ENCODE measurements at regions not wholly inside any gene's neighbourhood (a gene's known extent, or its start where the extent isn't known, plus 50 kb on each side); places are given as distances from the start of the nearest gene placed in this dataset.
A peak's percentile ranks its signal among the peaks of the same experiment; 100 is the strongest.

- DNase-seq (ENCODE audit: low spot score) = no peak
Observed at GRCh38 chr3:99586701-99587100, 51.7 kb upstream of the COL8A1 start.

GRCh38 chr3:99579965-99580364, 58.4 kb upstream of the COL8A1 start:
- TF ChIP-seq CTCF (IDR thresholded peaks at IDR 0.05; ENCODE audit: poor library complexity, severe bottlenecking) = no peak
- Histone ChIP-seq H3K27ac (ENCODE audit: poor library complexity, severe bottlenecking) (no peak overlapping the region), H3K36me3 (ENCODE audit: low read depth) (no peaks in the 10 kb centered on the region), H3K9me3 (ENCODE audit: severe bottlenecking) (no peaks in the 10 kb centered on the region), H3K4me3 (ENCODE audit: severe bottlenecking) (no peak overlapping the region), H3K27me3 (ENCODE audit: insufficient read depth, poor library complexity, severe bottlenecking) (no peaks in the 10 kb centered on the region), H3K4me1 (ENCODE audit: insufficient read depth, poor library complexity, severe bottlenecking) (peaks cover 6% of the 10 kb centered on the region)
- ATAC-seq (ENCODE audit: low read depth) = no peak
- DNase-seq (ENCODE audit: low spot score) = no peak

More at GRCh38 chr3:99586701-99587100, 51.7 kb upstream of the COL8A1 start:
- no peak overlapping the region for H3K4me3 ChIP-seq (ENCODE audit: severe bottlenecking)
- TF ChIP-seq CTCF (IDR thresholded peaks at IDR 0.05; ENCODE audit: poor library complexity, severe bottlenecking) = no peak
- H3K9me3 ChIP-seq (ENCODE audit: severe bottlenecking) = no peaks in the 10 kb centered on the region
- H3K27me3 ChIP-seq (ENCODE audit: insufficient read depth, poor library complexity, severe bottlenecking) = no peaks in the 10 kb centered on the region
- no peak for ATAC-seq (ENCODE audit: low read depth)
- H3K27ac ChIP-seq (ENCODE audit: poor library complexity, severe bottlenecking) = no peak overlapping the region
- H3K4me1 ChIP-seq (ENCODE audit: insufficient read depth, poor library complexity, severe bottlenecking) = no peaks in the 10 kb centered on the region
- no peaks in the 10 kb centered on the region for H3K36me3 ChIP-seq (ENCODE audit: low read depth)

- H3K27ac ChIP-seq (ENCODE audit: poor library complexity, severe bottlenecking) = peak overlapping the region; percentile 23
- H3K27me3 ChIP-seq (ENCODE audit: insufficient read depth, poor library complexity, severe bottlenecking) = no peaks in the 10 kb centered on the region
- H3K4me1 ChIP-seq (ENCODE audit: insufficient read depth, poor library complexity, severe bottlenecking) = peaks cover 6% of the 10 kb centered on the region
- no peaks in the 10 kb centered on the region for H3K36me3 ChIP-seq (ENCODE audit: low read depth)
- H3K9me3 ChIP-seq (ENCODE audit: severe bottlenecking) = no peaks in the 10 kb centered on the region
- H3K4me3 ChIP-seq (ENCODE audit: severe bottlenecking) = no peak overlapping the region
- no peak for TF ChIP-seq CTCF (IDR thresholded peaks at IDR 0.05; ENCODE audit: poor library complexity, severe bottlenecking)
- no peak for DNase-seq (ENCODE audit: low spot score)
- peak; percentile 83 for ATAC-seq (ENCODE audit: low read depth)
Observed at GRCh38 chr3:99579246-99579645, 59.1 kb upstream of the COL8A1 start.

- Histone ChIP-seq H3K4me1 (ENCODE audit: insufficient read depth, poor library complexity, severe bottlenecking) (peaks cover 6% of the 10 kb centered on the region), H3K36me3 (ENCODE audit: low read depth) (no peaks in the 10 kb centered on the region), H3K4me3 (ENCODE audit: severe bottlenecking) (no peak overlapping the region), H3K27ac (ENCODE audit: poor library complexity, severe bottlenecking) (peak overlapping the region; percentile 23), H3K27me3 (ENCODE audit: insufficient read depth, poor library complexity, severe bottlenecking) (no peaks in the 10 kb centered on the region), H3K9me3 (ENCODE audit: severe bottlenecking) (no peaks in the 10 kb centered on the region)
- no peak for ATAC-seq (ENCODE audit: low read depth)
- TF ChIP-seq CTCF (IDR thresholded peaks at IDR 0.05; ENCODE audit: poor library complexity, severe bottlenecking) = no peak
- DNase-seq (ENCODE audit: low spot score) = no peak
Observed at GRCh38 chr3:99578339-99578970, 59.9 kb upstream of the COL8A1 start.

GRCh38 chr3:99576904-99577559, 61.4 kb upstream of the COL8A1 start:
- TF ChIP-seq CTCF (IDR thresholded peaks at IDR 0.05; ENCODE audit: poor library complexity, severe bottlenecking) = no peak
- Histone ChIP-seq H3K9me3 (ENCODE audit: severe bottlenecking) (no peaks in the 10 kb centered on the region), H3K4me1 (ENCODE audit: insufficient read depth, poor library complexity, severe bottlenecking) (peaks cover 6% of the 10 kb centered on the region), H3K36me3 (ENCODE audit: low read depth) (no peaks in the 10 kb centered on the region), H3K27ac (ENCODE audit: poor library complexity, severe bottlenecking) (no peak overlapping the region), H3K4me3 (ENCODE audit: severe bottlenecking) (no peak overlapping the region), H3K27me3 (ENCODE audit: insufficient read depth, poor library complexity, severe bottlenecking) (no peaks in the 10 kb centered on the region)
- ATAC-seq (ENCODE audit: low read depth) = no peak
- DNase-seq (ENCODE audit: low spot score) = no peak

Data from RWPE2 (cell line).